Heart left ventricle (tissue), 13 donors: ENCODE measurements at regions not wholly inside any gene's neighbourhood (a gene's known extent, or its start where the extent isn't known, plus 50 kb on each side); places are given as distances from the start of the nearest gene placed in this dataset.

Source experiments
- POLR2A ChIP-seq, 2 donors: fragments of 450-650 bp; IDR thresholded peaks; one replicate each; pipeline ENCODE4 v1.6.1; 2017; ENCODE audit warnings: antibody characterized with exemption in 2 of 2, mild to moderate bottlenecking in 2 of 2, moderate library complexity in 2 of 2
- TF ChIP-seq, protein P1 (sequence below), 12 donors: fragments of 200-600 bp; sonication (generic) in 4 of 12; IDR thresholded peaks; one replicate each; pipeline versions ENCODE4 v1.5.0 to v1.8.0; 2018 to 2022; ENCODE audit warnings: antibody characterized with exemption in 12 of 12, mild to moderate bottlenecking in 5 of 12
- donor health status: ischemic (EF 13 %, LVEDD 7.1; RV severe dilation, severe dysfunction).
- donor health status: DM: no; HTN: yes; CAD: no.
- donor health status: DM: no; HTN: no; CAD: no.
- donor health status: ischemic (EF 25% LVEDD 6.9; RV normal size, moderate dysfunction).
- donor health status: ischemic (EF 25% LVEDD 5.7; RV mildly dilated, moderate dysfunction).
- donor health status: ischemic (EF 35%, LVEDD 5.7; RV mildly dilated, moderate dysfunction).
- donor health status: nonischemic (EF 11% LVEDD 7.7; RV severe dilation, severe dysfunction).
- donor health status: DM: yes; HTN: yes; CAD: no.
- donor health status: PGD.
- donor health status: ischemic (EF 29% LVEDD 5.4; RV normal size, mild dysfunction).
- donor health status: nonischemic (EF 23%, LVEDD 6.1; RV moderate dilation, normal function).

DNA sequence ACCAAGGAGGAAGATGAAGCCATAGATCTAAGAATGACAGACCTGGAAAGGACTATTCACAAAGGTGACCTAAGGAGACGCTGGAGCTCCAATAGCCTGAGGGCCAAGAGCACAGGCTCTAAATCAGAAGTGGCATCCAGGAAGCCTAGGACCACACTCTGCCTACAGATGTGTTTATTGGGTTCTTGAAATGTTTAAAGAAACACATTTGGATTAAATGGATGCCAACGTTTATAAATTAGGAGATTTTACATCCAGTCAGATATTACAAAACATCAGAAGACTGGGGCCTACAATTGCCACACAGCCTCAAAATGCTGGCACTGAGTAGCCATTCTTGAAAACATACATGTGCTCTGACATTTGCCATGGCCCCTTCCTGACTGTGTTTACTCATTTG lies 80.9 kb downstream of the HMHB1 start:
- TF ChIP-seq POLR2A (IDR thresholded peaks at IDR 0.05): no peak
- TF ChIP-seq, protein P1, sequence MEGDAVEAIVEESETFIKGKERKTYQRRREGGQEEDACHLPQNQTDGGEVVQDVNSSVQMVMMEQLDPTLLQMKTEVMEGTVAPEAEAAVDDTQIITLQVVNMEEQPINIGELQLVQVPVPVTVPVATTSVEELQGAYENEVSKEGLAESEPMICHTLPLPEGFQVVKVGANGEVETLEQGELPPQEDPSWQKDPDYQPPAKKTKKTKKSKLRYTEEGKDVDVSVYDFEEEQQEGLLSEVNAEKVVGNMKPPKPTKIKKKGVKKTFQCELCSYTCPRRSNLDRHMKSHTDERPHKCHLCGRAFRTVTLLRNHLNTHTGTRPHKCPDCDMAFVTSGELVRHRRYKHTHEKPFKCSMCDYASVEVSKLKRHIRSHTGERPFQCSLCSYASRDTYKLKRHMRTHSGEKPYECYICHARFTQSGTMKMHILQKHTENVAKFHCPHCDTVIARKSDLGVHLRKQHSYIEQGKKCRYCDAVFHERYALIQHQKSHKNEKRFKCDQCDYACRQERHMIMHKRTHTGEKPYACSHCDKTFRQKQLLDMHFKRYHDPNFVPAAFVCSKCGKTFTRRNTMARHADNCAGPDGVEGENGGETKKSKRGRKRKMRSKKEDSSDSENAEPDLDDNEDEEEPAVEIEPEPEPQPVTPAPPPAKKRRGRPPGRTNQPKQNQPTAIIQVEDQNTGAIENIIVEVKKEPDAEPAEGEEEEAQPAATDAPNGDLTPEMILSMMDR (IDR thresholded peaks at IDR 0.05): no peak
